Nucleus accumbens (tissue), 56 donors: ENCODE measurements at regions not wholly inside any gene's neighbourhood (a gene's known extent, or its start where the extent isn't known, plus 50 kb on each side); places are given as distances from the start of the nearest gene placed in this dataset.

Experiments used
- DNase-seq, 56 donors: peaks; one replicate each; lab custom pipeline; 2025; lab: John Stamatoyannopoulos, UW

DNA sequence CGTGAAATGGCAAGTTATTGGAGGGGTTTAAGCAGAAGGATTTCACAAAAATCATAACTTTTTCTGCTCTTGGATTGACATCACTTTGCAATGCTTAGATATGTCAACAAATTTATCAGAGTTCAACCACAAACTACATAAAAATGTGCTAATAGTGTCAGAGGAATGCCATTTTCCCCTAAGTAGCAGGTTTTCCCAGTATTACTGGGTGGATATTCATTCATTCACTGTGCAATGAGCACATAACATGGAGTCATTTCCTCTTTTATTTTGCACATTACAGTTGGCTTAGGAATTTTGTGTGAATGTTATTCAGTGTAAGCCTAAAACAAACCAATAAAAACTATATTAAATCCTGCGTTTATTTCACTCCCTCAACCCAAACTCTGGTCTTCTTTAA, 537.3 kb upstream of the MCTP2 start:
- no peak for DNase-seq

DNA sequence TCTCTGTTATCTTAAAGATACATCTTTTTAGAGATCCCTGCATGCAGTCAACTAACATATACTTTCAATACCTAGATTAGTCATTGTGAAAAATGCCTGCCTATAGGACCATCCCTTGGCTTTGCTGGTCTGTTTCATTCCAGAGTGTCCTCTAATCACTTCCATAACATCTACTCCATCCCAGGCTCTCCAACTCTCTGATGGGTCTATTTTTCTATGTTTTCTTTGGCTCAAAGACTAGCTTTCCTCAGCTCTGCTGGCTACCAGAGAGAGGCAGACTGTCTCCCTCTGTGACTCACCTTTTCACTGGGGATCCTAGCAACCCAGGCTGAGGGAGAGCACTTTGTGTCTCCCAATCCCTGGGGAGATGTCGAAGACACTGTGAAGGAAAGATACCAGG, 547.7 kb upstream of the MCTP2 start:
- no peak for DNase-seq

DNA sequence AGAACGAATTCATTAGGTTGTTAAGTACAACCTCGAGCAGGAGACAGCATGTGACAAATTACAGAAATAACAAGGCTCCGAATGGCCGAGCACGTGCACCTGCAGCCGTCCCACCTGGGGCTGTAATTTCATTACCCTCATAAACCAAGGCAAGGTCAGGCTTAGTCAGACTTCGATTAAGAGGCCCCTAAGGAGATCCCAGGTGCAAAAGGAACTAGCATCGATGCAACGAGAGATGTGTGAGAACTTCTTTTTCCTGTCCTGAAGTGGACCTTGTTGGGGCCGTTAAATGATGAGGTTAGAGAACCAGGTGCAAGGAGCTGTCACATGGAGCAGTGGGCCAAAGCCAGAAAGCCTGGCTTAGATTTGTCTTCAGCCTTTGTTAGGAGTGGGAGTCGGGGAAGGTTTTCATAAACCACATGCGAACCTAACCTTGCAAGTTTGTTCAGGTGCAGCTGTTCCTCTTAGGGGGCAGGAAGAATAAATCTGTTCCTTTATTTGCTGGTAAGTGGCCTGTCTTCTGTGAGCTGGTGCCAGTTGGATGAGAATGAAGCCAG, 559.9 kb upstream of the MCTP2 start:
- DNase-seq: no peak

- no peak for DNase-seq
These were observed 560.4 kb upstream of the MCTP2 start for GRCh38 chr15:93670931-93671330.

GRCh38 chr15:93664213-93664956, 567.0 kb upstream of the MCTP2 start:
- DNase-seq: no peak

DNA sequence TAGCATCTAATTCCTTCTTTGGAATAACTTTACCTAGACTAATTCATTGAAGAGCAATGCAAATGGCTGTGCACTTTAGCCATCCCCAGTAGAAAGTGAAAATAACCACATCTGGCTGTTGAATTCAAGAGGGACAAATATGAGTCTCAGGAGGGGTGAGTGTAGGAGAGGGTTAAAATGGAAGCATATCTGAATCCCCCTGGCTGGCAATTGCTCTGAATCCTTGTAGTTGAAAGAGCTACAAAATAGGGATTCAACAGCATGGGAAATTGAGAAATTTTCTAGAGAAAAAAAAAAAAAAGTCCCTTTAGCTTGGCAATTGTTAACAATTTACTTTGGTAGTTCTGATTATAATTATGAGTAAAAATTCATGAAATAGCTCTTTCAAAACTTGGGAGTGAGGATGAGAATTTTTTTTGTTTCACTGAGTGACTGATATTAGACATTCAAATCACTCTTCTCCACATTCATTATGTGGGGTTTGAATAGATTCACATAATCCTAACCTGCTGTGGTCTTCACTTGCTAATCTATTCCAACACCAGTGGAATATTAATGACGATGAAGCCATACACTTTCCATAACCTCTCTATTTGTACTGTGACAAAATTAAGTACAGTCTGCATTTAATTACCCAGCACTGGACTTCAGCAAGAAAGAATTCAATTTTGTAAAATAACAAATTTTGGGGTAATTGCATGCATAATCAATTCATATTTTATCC, 569.0 kb upstream of the MCTP2 start:
- no peak for DNase-seq

DNA sequence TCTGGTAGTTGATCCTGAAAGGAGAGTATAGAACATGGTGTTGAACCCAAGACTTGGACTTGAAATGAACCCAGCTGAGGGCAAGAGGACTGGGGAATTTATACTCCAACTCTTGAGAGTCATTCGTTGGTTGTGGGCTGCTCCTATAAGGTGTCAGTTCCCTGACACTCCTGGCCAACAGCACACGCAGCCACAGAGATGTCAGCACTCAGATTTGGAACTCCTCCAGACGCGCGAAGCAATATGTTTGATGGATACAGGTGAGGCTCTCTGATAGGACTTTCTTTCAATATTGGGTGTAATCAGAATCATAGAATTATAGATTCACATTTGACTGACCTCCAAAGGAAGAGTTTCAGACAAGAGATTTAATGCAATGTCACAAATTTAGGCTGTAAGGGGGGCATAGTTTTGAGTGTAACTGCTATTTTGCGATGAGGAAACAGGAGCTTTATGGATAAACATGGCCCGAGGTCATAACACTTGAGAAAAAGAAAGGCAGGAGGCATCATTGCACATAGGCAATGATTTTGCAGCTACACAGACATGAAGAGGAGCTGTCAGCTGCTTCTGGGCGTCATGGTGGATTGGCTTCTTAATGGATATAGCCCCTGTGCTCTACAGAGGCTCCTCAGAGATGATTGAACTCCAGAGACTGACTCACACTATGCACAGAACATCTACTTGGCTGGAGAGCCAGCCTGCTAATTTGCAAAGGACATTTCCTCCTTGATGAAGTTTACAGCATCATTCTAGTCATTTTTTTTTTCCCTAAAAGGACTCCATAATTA, 569.2 kb upstream of the RGMA start:
- DNase-seq: no peak

DNA sequence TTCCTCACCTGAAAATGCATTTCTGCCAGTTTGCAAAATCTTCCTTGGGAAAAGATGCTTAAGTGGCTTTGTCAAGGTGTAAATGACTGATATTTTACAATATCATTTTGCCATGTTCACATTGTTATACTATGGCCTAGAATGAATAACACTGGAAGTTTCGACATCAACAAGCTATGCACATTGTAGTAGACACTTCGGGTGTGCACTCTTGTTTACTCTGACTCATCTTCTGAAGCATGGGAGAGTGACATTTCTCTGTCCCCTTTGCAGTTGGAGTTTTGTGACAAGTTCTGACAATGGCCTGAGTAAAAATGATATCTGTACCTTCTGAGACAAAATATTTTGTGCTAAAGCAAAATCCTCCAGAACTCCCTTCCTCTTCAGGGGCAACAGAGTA, 567.0 kb upstream of the RGMA start:
- no peak for DNase-seq

DNA sequence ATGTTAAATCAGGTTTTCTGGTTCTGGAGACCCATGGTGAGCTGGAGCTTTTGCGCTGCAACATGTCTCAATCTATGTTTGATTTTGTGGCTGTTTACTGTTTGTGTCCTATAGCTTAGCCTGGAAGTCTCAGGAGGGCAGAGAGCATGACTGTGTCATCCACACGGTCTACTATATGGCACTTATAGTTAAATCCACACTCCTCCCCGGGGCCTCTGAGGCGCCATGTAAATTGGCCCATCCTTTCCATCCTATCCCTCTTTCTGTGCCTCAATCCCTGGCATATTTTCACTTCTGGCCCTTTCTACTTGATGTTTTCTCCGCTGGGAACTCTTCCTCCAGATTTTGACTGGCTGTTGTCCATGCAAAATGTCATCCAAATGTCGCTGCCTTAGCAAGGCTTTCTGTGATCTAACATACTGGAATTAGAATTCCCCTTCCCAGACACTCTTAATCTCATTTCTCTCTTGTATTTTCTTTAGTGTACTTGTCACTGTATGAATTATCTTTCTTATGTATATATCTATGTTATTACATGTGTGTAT, 560.8 kb upstream of the RGMA start:
- no peak for DNase-seq

DNA sequence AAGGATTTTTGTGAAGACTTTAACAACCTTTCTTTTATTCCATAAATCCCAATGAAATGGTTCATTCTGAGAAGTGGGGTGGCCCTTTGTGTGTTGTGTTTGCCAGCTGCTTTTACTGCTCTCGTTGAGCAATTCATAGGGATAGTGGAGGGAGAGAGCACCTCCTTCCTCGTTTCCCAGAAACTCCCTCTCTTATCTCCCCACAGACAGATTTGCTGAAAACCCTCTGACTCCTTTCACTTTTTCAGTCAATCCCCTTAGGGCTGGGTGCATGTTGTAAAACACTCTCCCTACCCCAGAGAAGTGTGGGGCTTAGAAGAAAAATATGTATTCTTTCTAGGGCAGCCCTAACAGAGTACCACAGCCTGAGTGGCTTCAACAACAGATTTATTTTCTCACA, 557.2 kb upstream of the RGMA start:
- DNase-seq: no peak

- DNase-seq: no peak
These were observed 556.6 kb upstream of the RGMA start for GRCh38 chr15:93645594-93645993.

DNA sequence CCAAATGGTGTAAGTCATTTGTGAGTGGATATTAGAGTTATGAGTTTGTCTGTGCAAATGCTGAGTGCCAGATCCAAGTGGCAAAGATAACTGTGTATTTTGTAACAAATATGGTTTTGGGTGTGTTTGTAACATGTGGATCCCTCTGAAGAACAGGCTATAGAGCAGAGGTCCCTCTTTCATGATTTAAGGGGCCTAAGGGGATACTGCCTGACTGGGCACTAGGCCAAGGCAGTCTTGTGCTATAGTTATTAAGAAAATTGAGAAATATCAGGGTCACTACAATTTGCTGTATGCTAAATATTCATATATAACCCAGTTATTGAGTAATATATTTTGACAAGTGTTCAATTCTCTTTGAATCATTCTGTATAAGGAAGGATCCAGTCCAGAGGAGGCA, 555.6 kb upstream of the RGMA start:
- no peak for DNase-seq

DNA sequence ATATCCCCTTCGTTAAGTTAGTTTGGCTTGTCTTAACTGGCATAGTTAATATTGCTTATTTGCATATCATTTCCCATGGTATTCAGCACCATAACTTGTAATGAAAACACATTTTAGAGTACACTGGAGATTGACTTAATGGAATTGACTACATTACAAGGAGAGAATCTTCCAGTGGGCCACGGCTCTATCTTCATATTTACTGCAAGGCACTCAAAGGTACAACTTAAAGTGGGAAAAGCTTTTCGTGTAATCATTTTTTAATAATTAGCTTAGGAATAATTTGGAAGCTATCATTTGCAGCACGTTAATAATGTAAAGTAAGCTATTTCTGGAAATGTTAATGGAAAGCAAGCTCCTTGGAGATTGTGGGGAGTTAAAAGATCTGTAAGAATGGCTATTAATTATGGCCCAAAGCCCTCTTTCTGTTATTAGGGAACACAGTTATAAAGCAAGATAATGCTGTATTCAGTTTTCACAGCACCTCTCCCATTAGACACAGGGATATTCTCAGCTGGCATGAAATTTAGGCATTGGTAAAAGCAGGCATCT, 551.5 kb upstream of the RGMA start:
- no peak for DNase-seq

- DNase-seq: no peak
These were observed 543.1 kb upstream of the RGMA start for GRCh38 chr15:93631958-93632618.

DNA sequence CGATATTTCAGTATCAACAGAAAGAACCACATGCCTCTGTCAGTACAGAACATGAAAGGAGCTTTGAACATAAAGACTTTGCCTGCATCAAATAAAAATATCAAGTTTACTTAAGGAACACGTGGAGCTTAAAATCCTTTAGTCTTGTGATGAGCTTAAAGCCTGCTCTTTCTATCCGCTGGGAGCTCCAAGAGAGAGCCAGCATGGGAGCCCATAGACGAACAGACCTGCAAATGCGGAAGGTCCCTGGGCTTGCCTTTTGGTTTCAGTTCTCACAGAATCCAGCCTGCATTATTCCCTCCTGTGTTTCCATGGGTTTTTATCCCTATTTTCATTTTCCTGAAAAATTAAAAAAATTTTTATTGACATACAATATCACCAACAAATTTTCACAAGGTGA, 530.6 kb upstream of the RGMA start:
- no peak for DNase-seq

DNA sequence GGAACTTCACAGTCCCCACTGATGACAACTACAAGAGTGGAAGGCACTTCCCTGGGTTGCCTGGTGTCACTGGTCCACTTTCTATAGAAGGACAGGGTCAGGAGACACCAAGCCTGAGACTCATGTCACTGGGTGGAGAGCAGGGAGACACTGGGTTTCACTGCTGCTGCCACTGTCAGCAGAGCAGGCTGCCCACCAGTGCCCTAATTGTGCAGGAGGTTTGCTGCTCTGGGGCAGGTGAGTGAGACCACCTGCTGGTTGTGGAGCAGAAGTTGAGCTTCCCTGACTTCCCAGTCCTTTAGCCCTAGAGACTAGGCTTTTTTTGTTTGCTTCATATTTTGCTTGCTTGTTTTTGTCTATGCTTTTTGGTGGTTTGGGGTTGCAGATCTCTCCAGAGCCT, 528.4 kb upstream of the RGMA start:
- DNase-seq: peak in 1 of 56 donors; percentile 1

- DNase-seq: no peak
These were observed 525.5 kb upstream of the RGMA start for GRCh38 chr15:93614386-93615104.

- DNase-seq: no peak
These were observed 524.4 kb upstream of the RGMA start for GRCh38 chr15:93613386-93613785.

DNA sequence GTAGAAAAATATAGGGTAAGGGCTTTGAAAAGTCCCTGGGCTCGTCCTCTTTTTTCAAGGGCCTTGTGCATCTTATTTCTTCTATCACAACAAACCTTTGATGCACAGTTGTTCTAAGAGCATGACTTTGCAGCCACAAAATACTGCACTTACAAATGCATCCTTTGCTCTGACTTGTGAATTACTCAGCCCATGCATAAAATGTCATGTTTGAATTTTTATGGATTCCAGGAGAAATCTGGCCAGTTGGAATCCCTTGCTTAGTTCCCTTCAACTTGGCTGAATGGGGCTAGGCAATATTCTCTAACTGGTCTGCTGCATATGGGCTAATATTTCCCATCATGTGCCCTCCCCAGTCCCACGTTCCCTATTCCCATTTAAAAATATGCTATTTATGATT, 523.9 kb upstream of the RGMA start:
- no peak for DNase-seq
